ENCODE measurements at regions not wholly inside any gene's neighbourhood (a gene's known extent, or its start where the extent isn't known, plus 50 kb on each side); places are given as distances from the start of the nearest gene placed in this dataset.

GRCh38 chr20:39875492-39876110 lies 813.4 kb downstream of the MAFB start:
- DNase-seq (ENCODE audit: low spot score): no peak

- DNase-seq (ENCODE audit: low spot score): peak; percentile 46
Observed at GRCh38 chr20:39874049-39874893, 814.8 kb downstream of the MAFB start.

- DNase-seq (ENCODE audit: low spot score): no peak
Observed at GRCh38 chr20:39873286-39873685, 815.8 kb downstream of the MAFB start.

GRCh38 chr20:39871013-39871412 lies 818.0 kb downstream of the MAFB start:
- no peak for DNase-seq (ENCODE audit: low spot score)

GRCh38 chr20:39865446-39865845 lies 823.6 kb downstream of the MAFB start:
- DNase-seq (ENCODE audit: low spot score): no peak

GRCh38 chr20:39862470-39862891 lies 826.6 kb downstream of the MAFB start:
- DNase-seq (ENCODE audit: low spot score): no peak

- no peak for DNase-seq (ENCODE audit: low spot score)
Observed at GRCh38 chr20:39861381-39861780, 827.7 kb downstream of the MAFB start.

- no peak for DNase-seq (ENCODE audit: low spot score)
Observed at GRCh38 chr20:39857835-39858234, 831.2 kb downstream of the MAFB start.

- DNase-seq (ENCODE audit: low spot score): no peak
Observed at GRCh38 chr20:39857187-39857586, 831.8 kb downstream of the MAFB start.

- DNase-seq (ENCODE audit: low spot score): no peak
Observed at GRCh38 chr20:39855799-39856198, 833.2 kb downstream of the MAFB start.

GRCh38 chr20:39855056-39855455 lies 834.0 kb downstream of the MAFB start:
- no peak for DNase-seq (ENCODE audit: low spot score)

GRCh38 chr20:39853636-39854035 lies 835.4 kb downstream of the MAFB start:
- DNase-seq (ENCODE audit: low spot score): no peak

GRCh38 chr20:39853050-39853449 lies 836.0 kb downstream of the MAFB start:
- DNase-seq (ENCODE audit: low spot score): no peak

GRCh38 chr20:39851459-39851858 lies 837.6 kb downstream of the MAFB start:
- no peak for DNase-seq (ENCODE audit: low spot score)

- no peak for DNase-seq (ENCODE audit: low spot score)
Observed at GRCh38 chr20:39850821-39851330, 838.2 kb downstream of the MAFB start.

- DNase-seq (ENCODE audit: low spot score): no peak
Observed at GRCh38 chr20:39850246-39850645, 838.8 kb downstream of the MAFB start.

GRCh38 chr20:39849664-39850063 lies 839.4 kb downstream of the MAFB start:
- DNase-seq (ENCODE audit: low spot score): peak; percentile 45

- DNase-seq (ENCODE audit: low spot score): no peak
Observed at GRCh38 chr20:39849171-39849570, 839.9 kb downstream of the MAFB start.

GRCh38 chr20:39839399-39840119 lies 849.5 kb downstream of the MAFB start:
- no peak for DNase-seq (ENCODE audit: low spot score)

- no peak for DNase-seq (ENCODE audit: low spot score)
Observed at GRCh38 chr20:39837561-39837960, 851.5 kb downstream of the MAFB start.

- no peak for DNase-seq (ENCODE audit: low spot score)
Observed at GRCh38 chr20:39835130-39835842, 853.8 kb downstream of the MAFB start.

- DNase-seq (ENCODE audit: low spot score): no peak
Observed at GRCh38 chr20:39830903-39831302, 858.1 kb downstream of the MAFB start.

Data from globus pallidus (tissue), 1 donor.